Trophoblast cell (in vitro differentiated cells and primary cell): ENCODE measurements at regions not wholly inside any gene's neighbourhood (a gene's known extent, or its start where the extent isn't known, plus 50 kb on each side); places are given as distances from the start of the nearest gene placed in this dataset.

Experiments used
- DNase-seq, 2 donors: peaks; one replicate each; pipeline ENCODE4 v3.0.0-alpha.2; 2016
- H2AFZ ChIP-seq: 2 replicates; pipeline ENCODE4 v1.6.1; 2013; ENCODE audit warnings: low read length, moderate library complexity, mild to moderate bottlenecking; ENCODE audit not compliant: insufficient read depth, poor library complexity
- H2AK5ac ChIP-seq: 2 replicates; pipeline ENCODE4 v1.6.1; 2013; ENCODE audit warnings: mild to moderate bottlenecking, low read length
- H2BK120ac ChIP-seq: 2 replicates; pipeline ENCODE4 v1.6.1; 2013; ENCODE audit warnings: low read length, mild to moderate bottlenecking, moderate library complexity; ENCODE audit not compliant: insufficient read depth, poor library complexity
- H2BK12ac ChIP-seq: 2 replicates; pipeline ENCODE4 v1.6.1; 2013; ENCODE audit warnings: mild to moderate bottlenecking, low read length, moderate library complexity
- H2BK5ac ChIP-seq: 2 replicates; pipeline ENCODE4 v1.6.1; 2013; ENCODE audit warnings: low read length, low read depth, moderate library complexity, mild to moderate bottlenecking; ENCODE audit not compliant: poor library complexity
- H3K14ac ChIP-seq: 2 replicates; pipeline ENCODE4 v1.6.1; 2013; ENCODE audit warnings: mild to moderate bottlenecking, low read length
- H3K18ac ChIP-seq: 2 replicates; pipeline ENCODE4 v1.6.1; 2013; ENCODE audit warnings: mild to moderate bottlenecking, low read length
- H3K23ac ChIP-seq: 2 replicates; pipeline ENCODE4 v1.6.1; 2013; ENCODE audit warnings: low read length
- H3K27ac ChIP-seq: 2 replicates; pipeline ENCODE4 v1.5.1; 2013; ENCODE audit warnings: low read depth, mild to moderate bottlenecking, inconsistent platforms, low read length, moderate library complexity
- H3K27me3 ChIP-seq: 2 replicates; pipeline ENCODE4 v1.6.1; 2013; ENCODE audit warnings: inconsistent platforms, mild to moderate bottlenecking, low read length, moderate library complexity; ENCODE audit not compliant: insufficient read depth
- H3K36me3 ChIP-seq, 2 experiments: 1 replicate in 1 of 2; 2 replicates in 1 of 2; pipeline ENCODE4 v1.6.1; 2013; ENCODE audit warnings: low read length in 2 of 2, mild to moderate bottlenecking in 2 of 2, moderate library complexity in 1 of 2; ENCODE audit not compliant: insufficient read depth in 2 of 2, control insufficient read depth in 1 of 2
- H3K4ac ChIP-seq: 2 replicates; pipeline ENCODE4 v1.6.1; 2013; ENCODE audit warnings: low read depth, mild to moderate bottlenecking, low read length, moderate library complexity
- H3K4me1 ChIP-seq, 2 experiments: 1 replicate in 1 of 2; 2 replicates in 1 of 2; pipeline ENCODE4 v1.6.1; 2013; ENCODE audit warnings: low read length in 2 of 2, mild to moderate bottlenecking in 2 of 2, moderate library complexity in 1 of 2; ENCODE audit not compliant: insufficient read depth in 2 of 2, control insufficient read depth in 1 of 2
- H3K4me2 ChIP-seq: 2 replicates; pipeline ENCODE4 v1.6.1; 2013; ENCODE audit warnings: inconsistent platforms, mild to moderate bottlenecking, low read length, moderate library complexity
- H3K4me3 ChIP-seq: 2 replicates; pipeline ENCODE4 v1.5.1; 2013; ENCODE audit warnings: mild to moderate bottlenecking, low read depth, low read length, inconsistent platforms
- H3K79me1 ChIP-seq: one replicate; pipeline ENCODE4 v1.6.1; 2013; ENCODE audit warnings: low read length
- H3K79me2 ChIP-seq: 2 replicates; pipeline ENCODE4 v1.6.1; 2013; ENCODE audit warnings: low read length, mild to moderate bottlenecking; ENCODE audit not compliant: control insufficient read depth, insufficient read depth, poor library complexity
- H3K9ac ChIP-seq: 2 replicates; pipeline ENCODE4 v1.6.1; 2013; ENCODE audit warnings: mild to moderate bottlenecking, low read length
- H3K9me3 ChIP-seq: 2 replicates; pipeline ENCODE4 v1.6.1; 2013; ENCODE audit warnings: low read depth, mild to moderate bottlenecking, control low read depth, inconsistent platforms, low read length; ENCODE audit not compliant: insufficient read depth
- H4K12ac ChIP-seq: 2 replicates; pipeline ENCODE4 v1.6.1; 2013; ENCODE audit warnings: low read depth, mild to moderate bottlenecking, low read length, moderate library complexity
- H4K8ac ChIP-seq: 2 replicates; pipeline ENCODE4 v1.6.1; 2013; ENCODE audit warnings: low read depth, mild to moderate bottlenecking, low read length, moderate library complexity
- H4K91ac ChIP-seq: one replicate; pipeline ENCODE4 v1.6.1; 2013; ENCODE audit warnings: low read depth, mild to moderate bottlenecking, low read length, moderate library complexity
- WGBS: extraction: QIAGEN DNeasy Blood & Tissue Kit; methylation state at CpG from one replicate; pipeline ENCODE4 v1.1.7; 2013; ENCODE audit warnings: missing lambda C conversion rate; ENCODE audit not compliant: insufficient read length, insufficient coverage; ENCODE audit errors: extremely low coverage; 5-methylcytosine and 5-hydroxymethylcytosine counted together

GRCh38 chr11:25927411-25927953 lies 404.4 kb upstream of the ANO3 start:
- H3K36me3 ChIP-seq, result no peaks in the 10 kb centered on the region
- WGBS, result no CpG with 5 or more reads among the region's 3 CpGs
- no peak overlapping the region for H4K12ac ChIP-seq
- H2AK5ac ChIP-seq, result no peak overlapping the region
- H3K18ac ChIP-seq, result no peak overlapping the region
- no peak overlapping the region for H2AFZ ChIP-seq
- no peaks in the 10 kb centered on the region for H3K9me3 ChIP-seq
- H3K27ac ChIP-seq, result no peak overlapping the region
- H2BK12ac ChIP-seq, result no peak overlapping the region
- no peak overlapping the region for H3K4me2 ChIP-seq
- H4K91ac ChIP-seq, result no peak overlapping the region
- H3K79me1 ChIP-seq, result no peaks in the 10 kb centered on the region
- no peaks in the 10 kb centered on the region for H3K79me2 ChIP-seq
- H2BK120ac ChIP-seq, result no peak overlapping the region
- H2BK5ac ChIP-seq, result no peak overlapping the region
- H3K14ac ChIP-seq, result no peak overlapping the region
- no peaks in the 10 kb centered on the region for H3K27me3 ChIP-seq
- no peak overlapping the region for H3K4ac ChIP-seq
- no peaks in the 10 kb centered on the region for H3K4me1 ChIP-seq
- H4K8ac ChIP-seq, result no peak overlapping the region
- no peak overlapping the region for H3K23ac ChIP-seq
- no peak for DNase-seq
- no peak overlapping the region for H3K4me3 ChIP-seq
- no peak overlapping the region for H3K9ac ChIP-seq

DNA sequence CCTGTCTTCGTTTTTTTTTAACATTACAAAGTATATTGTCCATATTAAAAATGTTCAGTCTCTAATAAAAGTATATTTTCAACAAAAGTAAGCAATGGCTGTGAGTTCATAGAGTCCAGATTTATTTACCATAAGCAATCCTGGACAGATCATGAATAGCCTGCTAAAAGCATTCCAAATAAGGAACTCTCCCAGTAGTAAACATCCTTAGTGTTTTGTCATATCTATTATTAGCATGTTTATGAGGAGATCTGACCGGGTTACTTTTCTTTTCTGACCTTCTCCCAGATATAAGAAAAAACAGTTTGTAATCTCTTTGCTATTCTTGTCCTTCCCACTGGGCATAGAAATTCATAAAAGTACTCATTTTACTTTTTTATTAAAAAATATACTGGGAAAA lies 403.9 kb upstream of the ANO3 start:
- no peak overlapping the region for H4K8ac ChIP-seq
- no peak overlapping the region for H3K18ac ChIP-seq
- H3K4me1 ChIP-seq, result no peaks in the 10 kb centered on the region
- no peak overlapping the region for H3K4ac ChIP-seq
- H3K23ac ChIP-seq, result no peak overlapping the region
- no peak overlapping the region for H2AFZ ChIP-seq
- no peak overlapping the region for H3K9ac ChIP-seq
- no peak overlapping the region for H2BK12ac ChIP-seq
- H3K4me3 ChIP-seq, result no peak overlapping the region
- H3K27ac ChIP-seq, result no peak overlapping the region
- H3K9me3 ChIP-seq, result no peaks in the 10 kb centered on the region
- H3K14ac ChIP-seq, result no peak overlapping the region
- H2AK5ac ChIP-seq, result no peak overlapping the region
- H3K79me2 ChIP-seq, result no peaks in the 10 kb centered on the region
- no peak for DNase-seq
- H4K12ac ChIP-seq, result no peak overlapping the region
- H3K4me2 ChIP-seq, result no peak overlapping the region
- H4K91ac ChIP-seq, result no peak overlapping the region
- no peak overlapping the region for H2BK120ac ChIP-seq
- WGBS, result no CpG with 5 or more reads among the region's 2 CpGs
- H3K27me3 ChIP-seq, result no peaks in the 10 kb centered on the region
- H2BK5ac ChIP-seq, result no peak overlapping the region
- no peaks in the 10 kb centered on the region for H3K36me3 ChIP-seq
- no peaks in the 10 kb centered on the region for H3K79me1 ChIP-seq

GRCh38 chr11:25938952-25939351 lies 393.0 kb upstream of the ANO3 start:
- no peak overlapping the region for H3K9ac ChIP-seq
- no peak overlapping the region for H3K4ac ChIP-seq
- no peak for DNase-seq
- H3K4me3 ChIP-seq, result no peak overlapping the region
- no peak overlapping the region for H2AFZ ChIP-seq
- H3K4me1 ChIP-seq, result no peaks in the 10 kb centered on the region
- H2BK5ac ChIP-seq, result no peak overlapping the region
- no CpG with 5 or more reads among the region's 1 CpG for WGBS
- H3K4me2 ChIP-seq, result no peak overlapping the region
- no peaks in the 10 kb centered on the region for H3K9me3 ChIP-seq
- no peak overlapping the region for H2BK12ac ChIP-seq
- no peak overlapping the region for H2BK120ac ChIP-seq
- H2AK5ac ChIP-seq, result no peak overlapping the region
- no peak overlapping the region for H4K91ac ChIP-seq
- H4K8ac ChIP-seq, result no peak overlapping the region
- H4K12ac ChIP-seq, result no peak overlapping the region
- no peaks in the 10 kb centered on the region for H3K36me3 ChIP-seq
- no peaks in the 10 kb centered on the region for H3K27me3 ChIP-seq
- H3K79me2 ChIP-seq, result no peaks in the 10 kb centered on the region
- H3K23ac ChIP-seq, result no peak overlapping the region
- no peaks in the 10 kb centered on the region for H3K79me1 ChIP-seq
- H3K14ac ChIP-seq, result no peak overlapping the region
- H3K18ac ChIP-seq, result no peak overlapping the region
- no peak overlapping the region for H3K27ac ChIP-seq

DNA sequence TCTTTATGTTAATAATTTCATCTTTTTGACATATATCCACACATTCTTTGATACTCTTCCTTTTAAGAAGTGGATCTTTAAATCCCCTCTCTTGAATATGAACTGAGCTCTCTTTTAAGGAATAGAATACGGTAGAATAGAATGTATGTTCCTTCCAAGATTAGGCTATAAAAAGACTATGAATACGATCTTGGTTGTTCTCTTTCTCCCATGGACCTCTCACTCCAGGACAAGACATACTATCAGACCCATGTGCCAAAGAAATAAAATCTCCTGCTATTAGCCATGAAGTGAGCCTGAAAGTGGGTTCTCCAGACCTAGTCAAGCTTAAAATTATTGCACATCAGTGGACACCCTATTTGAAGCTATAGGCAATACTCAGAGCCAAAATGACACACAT lies 392.2 kb upstream of the ANO3 start:
- Histone ChIP-seq H3K36me3 (no peaks in the 10 kb centered on the region), H3K18ac (no peak overlapping the region), H2BK12ac (no peak overlapping the region), H3K23ac (no peak overlapping the region), H3K27ac (no peak overlapping the region), H3K27me3 (no peaks in the 10 kb centered on the region), H3K4me2 (no peak overlapping the region), H4K91ac (no peak overlapping the region), H2AFZ (no peak overlapping the region), H3K9me3 (no peaks in the 10 kb centered on the region), H2AK5ac (no peak overlapping the region), H3K14ac (no peak overlapping the region), H3K4me3 (no peak overlapping the region), H4K12ac (no peak overlapping the region), H2BK5ac (no peak overlapping the region), H3K79me1 (no peaks in the 10 kb centered on the region), H2BK120ac (no peak overlapping the region), H3K4ac (no peak overlapping the region), H3K79me2 (no peaks in the 10 kb centered on the region), H3K4me1 (no peaks in the 10 kb centered on the region), H4K8ac (no peak overlapping the region), H3K9ac (no peak overlapping the region)
- no peak for DNase-seq
- no CpG with 5 or more reads among the region's 2 CpGs for WGBS
